Upper lobe of right lung (tissue), 1 donor: ENCODE measurements at regions not wholly inside any gene's neighbourhood (a gene's known extent, or its start where the extent isn't known, plus 50 kb on each side); places are given as distances from the start of the nearest gene placed in this dataset.
"Not testable (repeated sequence)": the region's sequence is repeated elsewhere in the genome, so short reads cannot be mapped to it uniquely, and the experiment has no call there.

Source experiments
- ATAC-seq: fragments of 200-7000 bp; cut with Tn5 transposase; one replicate; pipeline ENCODE4 v1.9.1; 2020; ENCODE audit warnings: mild to moderate bottlenecking, moderate library complexity
- DNase-seq: peaks from one replicate; pipeline ENCODE4 v3.0.0-alpha.2; 2020
- H3K27ac ChIP-seq: fragments of 200-600 bp; one replicate; pipeline ENCODE4 v1.8.0; 2022
- H3K27me3 ChIP-seq: fragments of 200-600 bp; one replicate; pipeline ENCODE4 v1.8.0; 2022; ENCODE audit warnings: mild to moderate bottlenecking
- H3K36me3 ChIP-seq: fragments of 200-600 bp; one replicate; pipeline ENCODE4 v1.8.0; 2022
- H3K4me1 ChIP-seq: fragments of 200-600 bp; one replicate; pipeline ENCODE4 v1.8.0; 2022
- H3K4me3 ChIP-seq: fragments of 200-600 bp; one replicate; pipeline ENCODE4 v1.8.0; 2022; ENCODE audit warnings: mild to moderate bottlenecking
- H3K9me3 ChIP-seq: fragments of 200-600 bp; one replicate; pipeline ENCODE4 v1.8.0; 2022
- CTCF ChIP-seq: fragments of 200-600 bp; IDR thresholded peaks from one replicate; pipeline ENCODE4 v1.8.0; 2022; ENCODE audit warnings: antibody characterized with exemption
- intact Hi-C: fragments of 100-400 bp; cut with DNase I; formaldehyde crosslinking; loops from one replicate; pipeline ENCODE4 v1.11.0; 2022
- donor health status: DM: no; HTN: yes; CAD: no; lungs with severe emphysema.

DNA sequence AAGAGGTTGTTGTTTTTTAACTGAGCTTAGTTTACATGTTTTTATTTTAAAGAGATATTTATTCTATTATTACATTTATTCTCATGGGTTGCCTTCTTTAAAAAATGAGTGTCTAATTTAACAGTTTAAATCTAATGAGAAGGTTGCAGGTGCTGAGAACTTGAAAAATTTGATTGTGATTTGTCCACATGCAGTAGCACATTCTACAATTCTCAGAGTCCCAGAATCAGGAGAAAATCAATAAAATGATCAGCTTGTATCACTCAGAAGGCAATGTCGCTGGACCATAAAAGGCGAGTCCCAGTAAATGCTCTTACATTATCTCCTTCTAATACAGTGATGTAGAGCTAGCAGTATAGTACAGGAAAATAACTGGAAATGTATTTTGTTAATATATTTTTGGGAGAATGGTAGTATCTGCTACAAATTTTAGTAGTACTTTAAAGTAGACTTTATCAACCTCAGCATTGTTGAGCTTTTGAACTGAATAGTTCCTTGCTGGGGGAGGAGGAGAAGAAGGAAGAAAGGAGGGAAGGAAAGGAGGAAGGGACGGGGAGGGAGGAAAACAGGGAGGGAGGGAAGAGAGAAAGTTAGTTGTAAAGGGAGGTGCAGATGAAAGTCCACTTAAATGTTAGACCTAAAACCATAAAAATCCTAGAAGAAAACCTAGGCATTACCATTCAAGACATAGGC, 458.0 kb downstream of the DOK5 start:
- no peaks in the 10 kb centered on the region for H3K9me3 ChIP-seq
- no peaks in the 10 kb centered on the region for H3K4me1 ChIP-seq
- H3K27me3 ChIP-seq: no peaks in the 10 kb centered on the region
- H3K4me3 ChIP-seq: no peak overlapping the region
- no peak for TF ChIP-seq CTCF
- DNase-seq (no peak), ATAC-seq (no peak)
- no peaks in the 10 kb centered on the region for H3K36me3 ChIP-seq
- intact Hi-C loops: no loop called here
- no peak overlapping the region for H3K27ac ChIP-seq

DNA sequence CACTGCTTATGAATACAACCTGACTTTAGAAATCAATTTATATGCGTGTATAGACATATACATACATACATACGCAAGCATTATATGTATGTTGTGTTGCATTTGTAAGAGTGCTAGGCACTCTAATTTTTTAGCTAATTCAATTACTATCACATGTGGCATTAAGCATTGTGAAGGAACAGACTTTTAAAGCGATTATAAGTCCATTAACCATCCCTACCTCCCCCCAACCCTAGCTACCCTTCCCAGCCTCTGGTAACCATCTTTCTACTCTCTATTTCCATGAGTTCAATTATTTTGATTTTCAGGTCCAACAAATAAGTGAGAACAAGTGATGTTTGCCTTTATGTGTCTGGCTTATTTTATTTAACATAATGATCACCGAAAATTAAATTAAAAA, 453.8 kb downstream of the DOK5 start:
- TF ChIP-seq CTCF: no peak
- intact Hi-C loops: no loop called here
- ATAC-seq (no peak), DNase-seq (no peak)
- H3K9me3 ChIP-seq: no peaks in the 10 kb centered on the region
- no peaks in the 10 kb centered on the region for H3K4me1 ChIP-seq
- H3K36me3 ChIP-seq: no peaks in the 10 kb centered on the region
- H3K27me3 ChIP-seq: no peaks in the 10 kb centered on the region
- H3K4me3 ChIP-seq: no peak overlapping the region
- H3K27ac ChIP-seq: no peak overlapping the region

GRCh38 chr20:54928564-54928963, 453.2 kb downstream of the DOK5 start:
- no peaks in the 10 kb centered on the region for H3K9me3 ChIP-seq
- intact Hi-C loops: no loop called here
- H3K4me1 ChIP-seq: no peaks in the 10 kb centered on the region
- TF ChIP-seq CTCF: no peak
- no peaks in the 10 kb centered on the region for H3K27me3 ChIP-seq
- no peak for DNase-seq
- no peak overlapping the region for H3K4me3 ChIP-seq
- H3K27ac ChIP-seq: no peak overlapping the region
- no peak for ATAC-seq
- no peaks in the 10 kb centered on the region for H3K36me3 ChIP-seq

DNA sequence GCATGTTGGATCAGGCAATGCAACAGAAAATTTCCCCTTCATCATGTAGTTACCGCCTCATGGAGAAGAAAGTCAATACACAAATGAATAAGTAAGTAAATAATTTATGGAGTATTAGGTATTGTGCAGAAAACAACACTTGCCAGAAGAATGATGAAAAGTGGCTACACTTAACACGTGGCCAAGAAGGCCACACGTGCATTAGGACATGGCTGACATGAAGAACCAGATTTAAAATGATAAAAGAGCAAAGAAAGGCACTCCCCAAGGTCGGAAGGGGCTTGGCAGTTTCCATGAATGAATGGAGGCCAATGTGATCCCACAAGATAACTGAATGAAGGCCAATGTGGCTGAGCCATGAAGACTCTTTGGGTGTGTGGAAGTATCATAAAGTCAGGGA, 447.2 kb downstream of the DOK5 start:
- Histone ChIP-seq H3K27ac (no peak overlapping the region), H3K27me3 (no peaks in the 10 kb centered on the region), H3K36me3 (no peaks in the 10 kb centered on the region), H3K9me3 (no peaks in the 10 kb centered on the region), H3K4me3 (no peak overlapping the region), H3K4me1 (no peaks in the 10 kb centered on the region)
- DNase-seq (no peak), ATAC-seq (no peak)
- no peak for TF ChIP-seq CTCF
- intact Hi-C loops: no loop called here

- Histone ChIP-seq H3K36me3 (no peaks in the 10 kb centered on the region), H3K4me3 (no peak overlapping the region), H3K27ac (no peak overlapping the region), H3K4me1 (no peaks in the 10 kb centered on the region), H3K27me3 (no peaks in the 10 kb centered on the region), H3K9me3 (no peaks in the 10 kb centered on the region)
- ATAC-seq (no peak), DNase-seq (no peak)
- TF ChIP-seq CTCF: no peak
- intact Hi-C loops: no loop called here
These were observed 446.7 kb downstream of the DOK5 start for GRCh38 chr20:54922096-54922495.

GRCh38 chr20:54920491-54920890, 445.1 kb downstream of the DOK5 start:
- Histone ChIP-seq H3K4me1 (no peaks in the 10 kb centered on the region), H3K27ac (no peak overlapping the region), H3K9me3 (no peaks in the 10 kb centered on the region), H3K27me3 (no peaks in the 10 kb centered on the region), H3K36me3 (no peaks in the 10 kb centered on the region), H3K4me3 (no peak overlapping the region)
- no peak for TF ChIP-seq CTCF
- ATAC-seq (no peak), DNase-seq (no peak)
- intact Hi-C loops: no loop called here

DNA sequence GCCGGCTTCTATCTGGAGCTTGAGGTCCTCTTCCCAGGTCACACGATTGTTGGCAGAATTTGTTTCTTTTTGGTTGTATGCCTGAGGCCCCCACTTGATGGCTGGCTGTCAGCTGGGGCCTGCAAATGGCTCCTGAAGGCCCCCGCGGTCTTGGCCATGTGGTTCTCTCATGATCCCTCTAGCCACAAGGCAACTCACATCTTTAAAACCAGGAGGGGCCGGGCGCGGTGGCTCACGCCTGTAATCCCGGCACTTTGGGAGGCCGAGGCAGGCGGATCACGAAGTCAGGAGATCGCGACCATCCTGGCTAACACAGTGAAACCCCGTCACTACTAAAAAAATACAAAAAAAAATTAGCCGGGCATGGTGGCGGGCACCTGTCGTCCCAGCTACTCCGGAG, 443.6 kb downstream of the DOK5 start:
- H3K36me3 ChIP-seq, ATAC-seq, H3K27me3 ChIP-seq, DNase-seq, intact Hi-C loops, H3K4me3 ChIP-seq, H3K4me1 ChIP-seq, H3K27ac ChIP-seq, H3K9me3 ChIP-seq: not testable (repeated sequence)
